AG04450 (cell line): ENCODE measurements at regions not wholly inside any gene's neighbourhood (a gene's known extent, or its start where the extent isn't known, plus 50 kb on each side); places are given as distances from the start of the nearest gene placed in this dataset.

Experiments used
- CTCF ChIA-PET: fragments of 300-600, 350-600 bp; formaldehyde crosslinking; extraction: SDS; loops from one replicate; lab custom pipeline; 2022; ENCODE audit warnings: antibody characterized with exemption, inconsistent platforms; lab: Charles Lee
- POLR2A ChIA-PET: fragments of 350-600 bp; formaldehyde crosslinking; extraction: SDS; loops from one replicate; lab custom pipeline; 2021; ENCODE audit warnings: antibody characterized with exemption, inconsistent platforms; lab: Yijun Ruan, JAX
- DNase-seq: peaks from one replicate; pipeline ENCODE4 v3.0.0-alpha.2; 2011; ENCODE audit warnings: low read depth, low spot score
- H3K27ac ChIP-seq: one replicate; pipeline ENCODE4 v1.5.1; 2012; ENCODE audit warnings: low read depth, low read length, control low read depth
- H3K27me3 ChIP-seq: one replicate; pipeline ENCODE4 v1.6.0; 2012; ENCODE audit warnings: low read length; ENCODE audit not compliant: control insufficient read depth, insufficient read depth
- H3K4me3 ChIP-seq: 2 replicates; pipeline ENCODE4 v1.5.1; 2011; ENCODE audit warnings: mild to moderate bottlenecking, low read depth, low read length, control low read depth
- H3K9me3 ChIP-seq: 2 replicates; pipeline ENCODE4 v1.5.1; 2012; ENCODE audit warnings: low read length; ENCODE audit not compliant: control insufficient read depth, insufficient read depth
- TF ChIP-seq, protein P1 (sequence below): IDR thresholded peaks from 2 replicates; pipeline ENCODE4 v1.5.1; 2011; ENCODE audit warnings: low read depth, low read length, control low read depth, inconsistent platforms

DNA sequence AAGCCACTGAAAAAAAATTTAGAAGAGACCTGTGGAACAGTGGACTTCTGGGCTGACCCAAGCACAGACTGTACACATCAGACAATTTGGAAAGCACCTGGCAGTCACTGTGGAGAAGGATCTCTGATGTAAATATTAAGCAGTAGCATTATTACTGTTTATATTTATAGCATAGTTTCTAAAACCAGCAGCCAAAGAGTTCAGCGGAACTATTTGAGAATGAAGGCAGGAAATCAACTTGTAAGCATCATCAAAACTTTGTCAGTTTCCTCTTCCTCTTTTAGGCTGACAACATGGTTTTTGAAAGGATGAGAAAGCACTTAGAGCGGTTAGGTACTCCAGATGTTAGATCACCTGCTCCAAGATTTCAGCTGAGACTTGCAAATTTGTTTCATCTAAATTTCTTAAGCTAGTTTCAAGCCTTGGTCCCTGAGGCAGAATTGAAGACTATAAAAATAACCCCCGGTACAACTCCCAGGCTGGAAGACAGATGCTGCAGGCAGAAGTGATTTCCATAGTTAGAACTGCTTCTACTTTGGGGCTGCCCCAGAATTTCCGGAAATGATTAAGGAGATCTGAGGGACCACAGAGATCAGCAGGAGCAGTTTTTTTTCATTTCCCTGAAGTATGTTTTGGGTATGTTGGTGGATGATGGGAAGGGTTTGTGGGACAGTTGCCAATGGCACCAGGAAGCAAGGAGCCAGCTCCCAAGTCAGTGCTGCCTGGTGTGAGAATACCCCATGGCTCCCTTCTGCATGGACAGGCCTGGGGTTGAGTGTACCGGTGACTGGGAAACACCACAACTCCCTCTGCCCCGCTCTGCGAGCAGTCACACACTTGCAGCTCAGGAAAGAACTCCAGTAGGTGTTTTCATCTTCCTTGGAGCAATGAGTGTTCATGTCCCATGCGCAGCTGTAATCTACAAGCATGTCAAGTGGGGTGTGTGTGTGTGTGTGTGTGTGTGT is 354.5 kb downstream of the NUAK1 start:
- CTCF ChIA-PET, result no interaction called here
- POLR2A ChIA-PET, result interaction anchor here (0.5 to 0.6 kb wide), 2 partner anchors 108 to 119 kb away, joined by 3 to 4 read pairs; no protein-coding TSS in a partner anchor
- no peak overlapping the region for H3K4me3 ChIP-seq
- no peaks in the 10 kb centered on the region for H3K27me3 ChIP-seq
- no peak for DNase-seq
- TF ChIP-seq, protein P1, sequence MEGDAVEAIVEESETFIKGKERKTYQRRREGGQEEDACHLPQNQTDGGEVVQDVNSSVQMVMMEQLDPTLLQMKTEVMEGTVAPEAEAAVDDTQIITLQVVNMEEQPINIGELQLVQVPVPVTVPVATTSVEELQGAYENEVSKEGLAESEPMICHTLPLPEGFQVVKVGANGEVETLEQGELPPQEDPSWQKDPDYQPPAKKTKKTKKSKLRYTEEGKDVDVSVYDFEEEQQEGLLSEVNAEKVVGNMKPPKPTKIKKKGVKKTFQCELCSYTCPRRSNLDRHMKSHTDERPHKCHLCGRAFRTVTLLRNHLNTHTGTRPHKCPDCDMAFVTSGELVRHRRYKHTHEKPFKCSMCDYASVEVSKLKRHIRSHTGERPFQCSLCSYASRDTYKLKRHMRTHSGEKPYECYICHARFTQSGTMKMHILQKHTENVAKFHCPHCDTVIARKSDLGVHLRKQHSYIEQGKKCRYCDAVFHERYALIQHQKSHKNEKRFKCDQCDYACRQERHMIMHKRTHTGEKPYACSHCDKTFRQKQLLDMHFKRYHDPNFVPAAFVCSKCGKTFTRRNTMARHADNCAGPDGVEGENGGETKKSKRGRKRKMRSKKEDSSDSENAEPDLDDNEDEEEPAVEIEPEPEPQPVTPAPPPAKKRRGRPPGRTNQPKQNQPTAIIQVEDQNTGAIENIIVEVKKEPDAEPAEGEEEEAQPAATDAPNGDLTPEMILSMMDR, result no peak
- no peaks in the 10 kb centered on the region for H3K9me3 ChIP-seq
- H3K27ac ChIP-seq, result no peak overlapping the region

DNA sequence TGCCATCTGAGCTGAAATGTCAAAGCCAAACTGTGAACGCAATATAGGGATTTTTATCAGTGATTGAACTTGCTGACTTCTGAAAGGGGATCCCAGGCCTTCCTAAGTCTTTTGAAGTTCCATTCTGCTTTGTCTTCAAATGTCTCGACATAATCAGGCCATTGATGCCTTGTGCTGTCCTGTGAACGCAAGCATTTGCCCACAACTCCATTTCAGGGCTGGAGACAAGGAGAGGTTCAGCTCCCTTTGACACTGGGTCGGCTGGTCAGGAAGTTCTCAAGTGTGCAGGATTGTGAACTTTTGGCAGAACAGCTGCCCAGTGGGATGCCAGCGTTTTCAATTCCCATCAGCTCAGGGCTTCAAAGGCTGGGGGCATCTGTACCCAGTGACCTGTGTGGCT is 345.3 kb downstream of the NUAK1 start:
- POLR2A ChIA-PET, result no interaction called here
- TF ChIP-seq, protein P1, result no peak
- Histone ChIP-seq H3K27ac (no peak overlapping the region), H3K27me3 (no peaks in the 10 kb centered on the region), H3K9me3 (no peaks in the 10 kb centered on the region; the same call in 1 of the 2 replicates), H3K4me3 (no peak overlapping the region)
- CTCF ChIA-PET, result no interaction called here
- DNase-seq, result no peak

DNA sequence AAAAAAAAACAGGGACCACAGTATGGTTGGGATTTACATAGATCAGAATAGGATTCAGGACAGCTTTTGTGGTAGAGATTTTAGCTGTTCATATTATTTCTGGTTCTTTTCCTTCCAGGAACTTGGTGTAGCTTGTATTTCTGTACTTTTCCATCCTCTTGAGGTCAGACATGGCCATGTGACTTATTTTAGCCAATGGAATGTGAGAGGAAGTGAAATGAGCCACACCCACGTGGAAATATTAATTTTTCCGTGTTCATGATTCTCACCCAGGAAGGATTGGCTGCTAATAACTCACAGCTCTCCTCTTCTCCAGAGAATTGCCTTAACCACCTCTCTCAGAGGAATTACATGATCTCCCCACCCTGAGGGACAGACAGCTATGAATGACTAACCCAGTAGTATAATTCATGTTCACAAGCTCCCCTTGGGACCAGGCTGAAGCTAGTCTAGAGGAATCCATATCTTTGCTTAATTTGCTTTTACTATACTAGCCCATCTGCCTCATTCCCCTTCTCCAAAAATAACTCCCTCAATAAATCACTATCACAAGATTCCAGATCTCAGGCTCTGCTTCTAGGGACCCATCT is 340.4 kb downstream of the NUAK1 start:
- TF ChIP-seq, protein P1, result no peak
- POLR2A ChIA-PET, result no interaction called here

DNA sequence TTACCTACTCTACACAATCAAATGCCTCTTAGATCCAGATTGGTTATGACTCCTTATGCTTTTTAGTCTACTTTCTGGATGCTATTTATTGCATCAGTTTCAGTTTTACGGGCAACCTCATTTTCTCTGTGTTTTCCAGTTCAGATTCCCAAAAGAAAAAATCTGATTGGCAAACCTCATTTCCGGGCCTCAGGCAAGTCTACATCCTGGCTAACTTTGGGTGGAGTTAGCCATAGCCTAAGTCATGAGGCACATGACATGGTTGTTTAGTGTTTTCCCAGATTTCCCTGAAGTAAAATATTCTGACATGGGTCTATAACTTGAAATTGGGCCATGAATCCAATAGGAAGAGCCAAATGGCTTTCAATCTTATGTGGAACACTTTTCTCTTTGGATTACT is 339.7 kb downstream of the NUAK1 start:
- DNase-seq, result no peak
- TF ChIP-seq, protein P1, result no peak
- CTCF ChIA-PET, result no interaction called here
- no peak overlapping the region for H3K27ac ChIP-seq
- POLR2A ChIA-PET, result no interaction called here
- no peaks in the 10 kb centered on the region for H3K9me3 ChIP-seq
- H3K27me3 ChIP-seq, result no peaks in the 10 kb centered on the region
- no peak overlapping the region for H3K4me3 ChIP-seq

More for the DNA sequence above, 340.4 kb downstream of the NUAK1 start:
- H3K27ac ChIP-seq, result no peak overlapping the region
- no peak for DNase-seq
- H3K9me3 ChIP-seq, result no peaks in the 10 kb centered on the region
- H3K4me3 ChIP-seq, result no peak overlapping the region
- H3K27me3 ChIP-seq, result no peaks in the 10 kb centered on the region
- CTCF ChIA-PET, result no interaction called here

DNA sequence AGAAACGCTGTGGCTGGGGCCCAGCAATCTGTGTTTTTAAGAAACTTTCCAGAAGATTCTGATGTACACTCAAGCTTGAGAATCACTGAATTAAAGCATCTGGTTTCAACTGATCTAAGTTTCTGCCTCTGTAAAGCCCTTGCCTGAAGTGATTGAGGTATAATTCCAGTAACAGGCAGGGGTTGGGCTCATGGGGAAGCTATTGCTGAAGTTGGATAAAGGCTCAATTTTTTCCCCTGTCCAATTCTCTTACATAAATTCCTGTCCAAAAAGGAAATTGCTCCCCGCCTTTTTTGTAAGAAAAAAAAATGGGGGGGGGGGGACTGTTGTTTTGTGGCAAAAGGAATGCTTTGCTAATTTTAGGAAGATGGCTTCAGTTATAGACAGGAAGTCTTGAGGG is 337.4 kb downstream of the NUAK1 start:
- POLR2A ChIA-PET, result no interaction called here
- TF ChIP-seq, protein P1, result no peak
- CTCF ChIA-PET, result no interaction called here

More for the DNA sequence above, 337.4 kb downstream of the NUAK1 start:
- H3K4me3 ChIP-seq, result no peak overlapping the region
- H3K27ac ChIP-seq, result no peak overlapping the region
- DNase-seq, result no peak
- no peaks in the 10 kb centered on the region for H3K9me3 ChIP-seq
- no peaks in the 10 kb centered on the region for H3K27me3 ChIP-seq
